Left lung (tissue), 4 donors: ENCODE measurements at regions not wholly inside any gene's neighbourhood (a gene's known extent, or its start where the extent isn't known, plus 50 kb on each side); places are given as distances from the start of the nearest gene placed in this dataset.

Experiments
- ATAC-seq: fragments of 200-7000 bp; cut with Tn5 transposase; one replicate; pipeline ENCODE4 v1.9.1; 2020; ENCODE audit warnings: moderate library complexity
- DNase-seq, 4 donors: peaks; one replicate each; pipeline ENCODE4 v3.0.0-alpha.2; 2013 to 2020
- H3K27ac ChIP-seq, 2 donors: fragments of 200-600 bp; sonication (generic) in 1 of 2; one replicate each; pipeline versions ENCODE4 v1.5.0 to v1.8.0; 2020 to 2021
- H3K27me3 ChIP-seq, 2 donors: fragments of 200-600 bp; sonication (generic) in 1 of 2; one replicate each; pipeline versions ENCODE4 v1.5.0 to v1.8.0; 2020 to 2021
- H3K36me3 ChIP-seq, 2 donors: fragments of 200-600 bp; sonication (generic) in 1 of 2; one replicate each; pipeline versions ENCODE4 v1.5.0 to v1.8.0; 2020 to 2021
- H3K4me1 ChIP-seq, 2 donors: fragments of 200-600 bp; one replicate each; pipeline ENCODE4 v1.8.0; 2021
- H3K4me3 ChIP-seq, 2 donors: fragments of 200-600 bp; sonication (generic) in 1 of 2; one replicate each; pipeline versions ENCODE4 v1.5.0 to v1.8.0; 2020 to 2021; ENCODE audit warnings: mild to moderate bottlenecking in 1 of 2
- H3K9me3 ChIP-seq, 2 donors: fragments of 200-600 bp; sonication (generic) in 1 of 2; one replicate each; pipeline versions ENCODE4 v1.5.0 to v1.8.0; 2020 to 2021
- CTCF ChIP-seq, 2 donors: fragments of 200-600 bp; sonication (generic) in 1 of 2; IDR thresholded peaks; one replicate each; pipeline versions ENCODE4 v1.5.0 to v1.8.0; 2021; ENCODE audit warnings: antibody characterized with exemption in 2 of 2
- intact Hi-C, 2 donors: fragments of 100-400 bp; cut with DNase I; formaldehyde crosslinking; loops; one replicate each; pipeline versions ENCODE4 v1.11.2 to v1.14.2; 2022
- donor health status: DM: no; HTN: yes; CAD: no.
- donor health status: DM: no; HTN: no; CAD: no.

- no peaks in the 10 kb centered on the region for H3K9me3 ChIP-seq
- no peak overlapping the region for H3K4me3 ChIP-seq
- no peaks in the 10 kb centered on the region for H3K4me1 ChIP-seq
- ATAC-seq (peak; percentile 62), DNase-seq (no peak)
- no peak overlapping the region for H3K27ac ChIP-seq
- no peaks in the 10 kb centered on the region for H3K27me3 ChIP-seq
- intact Hi-C loops, result no loop called here
- no peak for TF ChIP-seq CTCF (IDR thresholded peaks at IDR 0.05)
- no peaks in the 10 kb centered on the region for H3K36me3 ChIP-seq
These were observed 63.3 kb downstream of the CD24 start for GRCh38 chr6:106910999-106911949.

GRCh38 chr6:106908386-106908840 lies 66.1 kb downstream of the CD24 start:
- intact Hi-C loops, result no loop called here
- H3K4me3 ChIP-seq, result no peak overlapping the region
- no peaks in the 10 kb centered on the region for H3K27me3 ChIP-seq
- no peak for DNase-seq
- no peak for ATAC-seq
- no peaks in the 10 kb centered on the region for H3K4me1 ChIP-seq
- no peak overlapping the region for H3K27ac ChIP-seq
- no peak for TF ChIP-seq CTCF (IDR thresholded peaks at IDR 0.05)
- no peaks in the 10 kb centered on the region for H3K9me3 ChIP-seq
- H3K36me3 ChIP-seq, result no peaks in the 10 kb centered on the region

GRCh38 chr6:106907754-106908153 lies 66.8 kb downstream of the CD24 start:
- H3K4me1 ChIP-seq, result no peaks in the 10 kb centered on the region
- DNase-seq (no peak), ATAC-seq (no peak)
- no peaks in the 10 kb centered on the region for H3K9me3 ChIP-seq
- TF ChIP-seq CTCF (IDR thresholded peaks at IDR 0.05), result no peak
- no peaks in the 10 kb centered on the region for H3K27me3 ChIP-seq
- intact Hi-C loops, result no loop called here
- no peaks in the 10 kb centered on the region for H3K36me3 ChIP-seq
- no peak overlapping the region for H3K27ac ChIP-seq
- no peak overlapping the region for H3K4me3 ChIP-seq

GRCh38 chr6:106906232-106906631 lies 68.3 kb downstream of the CD24 start:
- Histone ChIP-seq H3K4me3 (no peak overlapping the region), H3K36me3 (no peaks in the 10 kb centered on the region), H3K4me1 (no peaks in the 10 kb centered on the region), H3K27me3 (no peaks in the 10 kb centered on the region), H3K27ac (no peak overlapping the region), H3K9me3 (peaks cover 0 to 7% of the 10 kb centered on the region in 2 donors)
- intact Hi-C loops, result no loop called here
- no peak for TF ChIP-seq CTCF (IDR thresholded peaks at IDR 0.05)
- DNase-seq, result no peak
- no peak for ATAC-seq

GRCh38 chr6:106903299-106903698 lies 71.2 kb downstream of the CD24 start:
- Histone ChIP-seq H3K4me1 (no peaks in the 10 kb centered on the region), H3K4me3 (no peak overlapping the region), H3K9me3 (peaks cover 0 to 23% of the 10 kb centered on the region in 2 donors), H3K27me3 (no peaks in the 10 kb centered on the region), H3K36me3 (no peaks in the 10 kb centered on the region), H3K27ac (no peak overlapping the region)
- intact Hi-C loops, result no loop called here
- no peak for DNase-seq
- no peak for TF ChIP-seq CTCF (IDR thresholded peaks at IDR 0.05)
- no peak for ATAC-seq
